22Rv1 (cell line): ENCODE measurements at regions not wholly inside any gene's neighbourhood (a gene's known extent, or its start where the extent isn't known, plus 50 kb on each side); places are given as distances from the start of the nearest gene placed in this dataset.

Experiments
- H3K27ac ChIP-seq: fragments of 450-650 bp; 2 replicates; pipeline ENCODE4 v1.5.1; 2017
- CTCF ChIP-seq: fragments of 450-650 bp; IDR thresholded peaks from 2 replicates; pipeline ENCODE4 v1.5.1; 2017; ENCODE audit warnings: mild to moderate bottlenecking
- ZFX ChIP-seq: fragments of 450-650 bp; IDR thresholded peaks from 2 replicates; pipeline ENCODE4 v1.6.1; 2017; ENCODE audit warnings: antibody characterized with exemption, borderline replicate concordance

GRCh38 chr10:94098896-94099295, 105.2 kb downstream of the PLCE1 start:
- H3K27ac ChIP-seq, result no peak overlapping the region
- no peak for TF ChIP-seq CTCF
- no peak for TF ChIP-seq ZFX

GRCh38 chr10:94101894-94102293, 108.2 kb downstream of the PLCE1 start:
- TF ChIP-seq ZFX (no peak), CTCF (no peak)
- no peak overlapping the region for H3K27ac ChIP-seq

GRCh38 chr10:94102436-94102835, 108.7 kb downstream of the PLCE1 start:
- no peak overlapping the region for H3K27ac ChIP-seq
- TF ChIP-seq CTCF (no peak), ZFX (no peak)

- TF ChIP-seq ZFX (no peak), CTCF (no peak)
- no peak overlapping the region for H3K27ac ChIP-seq
Observed at GRCh38 chr10:94103192-94103591, 109.5 kb downstream of the PLCE1 start.

- no peak overlapping the region for H3K27ac ChIP-seq
- TF ChIP-seq ZFX (no peak), CTCF (no peak)
Observed at GRCh38 chr10:94103801-94104221, 110.1 kb downstream of the PLCE1 start.

- no peak for TF ChIP-seq ZFX
- no peak for TF ChIP-seq CTCF
- H3K27ac ChIP-seq, result no peak overlapping the region
Observed at GRCh38 chr10:94104316-94105000, 110.7 kb downstream of the PLCE1 start.

GRCh38 chr10:94105226-94105625, 111.5 kb downstream of the PLCE1 start:
- H3K27ac ChIP-seq, result no peak overlapping the region
- no peak for TF ChIP-seq CTCF
- TF ChIP-seq ZFX, result no peak
